Medulla oblongata (tissue), 1 donor: ENCODE measurements at regions not wholly inside any gene's neighbourhood (a gene's known extent, or its start where the extent isn't known, plus 50 kb on each side); places are given as distances from the start of the nearest gene placed in this dataset.

Experiments used
- DNase-seq: peaks from one replicate; pipeline ENCODE4 v3.0.0-alpha.2; 2015; ENCODE audit errors: extremely low spot score

DNA sequence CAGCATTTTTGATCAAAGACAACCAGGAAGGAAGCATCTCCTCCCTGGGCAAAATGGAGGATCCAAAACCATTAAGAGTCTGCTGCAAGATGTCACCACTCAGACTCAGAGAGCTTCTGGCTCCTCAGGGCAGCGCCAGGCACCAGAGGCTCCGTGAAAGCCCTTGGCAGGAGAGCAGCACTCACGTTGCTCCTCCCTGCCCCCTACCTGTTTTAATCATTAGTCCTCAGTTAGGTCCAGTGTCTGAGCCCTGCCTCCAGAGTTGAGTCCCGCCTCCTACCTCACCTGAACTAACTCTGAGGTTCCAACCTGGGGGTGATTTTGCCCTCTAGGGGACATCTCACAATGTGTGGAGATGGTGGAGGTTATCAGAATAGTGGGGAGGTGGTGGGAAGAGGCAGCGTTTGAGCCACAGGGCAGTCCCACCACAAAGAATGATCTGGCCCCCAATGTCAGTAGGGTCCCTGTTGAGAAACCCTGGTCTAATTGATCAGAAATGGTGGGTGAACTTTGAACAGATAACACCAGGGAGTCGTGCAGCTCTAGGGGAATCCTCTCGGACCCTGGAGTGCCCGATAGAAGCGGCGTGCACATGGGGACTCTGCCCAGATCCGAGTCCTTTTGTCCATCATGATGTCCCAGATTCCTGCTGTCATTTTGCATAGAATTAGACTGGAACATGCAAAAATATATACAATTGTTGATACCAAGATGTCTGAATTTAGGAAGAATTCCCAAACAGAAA lies 156.7 kb upstream of the DIO3 start:
- DNase-seq = no peak

DNA sequence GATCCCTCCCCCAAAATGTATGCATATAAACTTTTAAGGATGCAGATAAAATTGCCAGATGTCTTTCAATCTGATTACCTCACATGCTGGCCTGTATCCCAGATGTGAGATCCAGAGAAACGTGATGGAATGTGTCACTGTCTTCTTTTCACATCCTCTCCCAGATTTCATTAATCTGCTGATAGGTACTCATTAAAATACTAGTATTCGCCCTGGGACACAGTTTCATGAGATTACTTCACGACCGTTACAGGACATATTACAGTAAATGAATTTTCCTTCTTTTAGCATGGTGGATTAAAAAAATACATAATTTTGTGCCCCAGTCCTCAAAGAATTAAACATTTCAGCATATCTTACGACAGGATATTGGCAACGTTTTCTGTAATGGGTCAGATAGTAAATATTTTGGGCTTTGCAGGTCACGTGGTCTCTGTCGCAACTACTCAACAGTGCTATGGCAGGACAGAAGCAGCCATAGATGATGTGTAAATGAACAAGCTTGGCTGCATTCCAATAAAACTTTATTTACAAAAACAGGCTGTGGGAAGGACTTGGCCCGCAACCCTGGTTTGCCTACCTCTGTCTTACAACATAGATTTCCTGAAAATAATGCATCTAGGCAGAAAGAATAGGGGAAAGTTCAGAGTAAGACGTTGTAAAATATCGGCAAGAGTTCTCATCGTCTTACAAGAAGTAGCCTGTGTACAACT lies 156.0 kb upstream of the DIO3 start:
- no peak for DNase-seq

DNA sequence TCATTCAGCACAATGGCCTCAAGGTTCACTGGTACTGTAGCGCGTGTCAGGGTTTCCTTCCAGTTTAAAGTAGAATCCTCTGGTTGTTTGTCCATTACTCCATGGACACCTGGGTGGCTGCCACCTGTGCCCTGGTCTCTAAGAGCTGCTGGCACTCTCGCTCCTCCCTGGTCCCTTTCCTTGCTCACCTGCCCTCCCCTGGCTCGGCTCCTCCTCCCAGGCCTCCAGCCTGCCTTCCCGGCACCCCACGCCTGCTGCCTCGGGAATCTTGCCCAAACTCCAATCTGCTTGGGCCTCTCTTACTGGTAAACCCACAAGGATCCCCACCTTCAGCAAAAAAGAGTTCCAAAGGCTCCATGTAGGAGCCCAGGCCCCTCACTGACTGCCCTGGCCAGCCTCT lies 154.4 kb upstream of the DIO3 start:
- DNase-seq = no peak

DNA sequence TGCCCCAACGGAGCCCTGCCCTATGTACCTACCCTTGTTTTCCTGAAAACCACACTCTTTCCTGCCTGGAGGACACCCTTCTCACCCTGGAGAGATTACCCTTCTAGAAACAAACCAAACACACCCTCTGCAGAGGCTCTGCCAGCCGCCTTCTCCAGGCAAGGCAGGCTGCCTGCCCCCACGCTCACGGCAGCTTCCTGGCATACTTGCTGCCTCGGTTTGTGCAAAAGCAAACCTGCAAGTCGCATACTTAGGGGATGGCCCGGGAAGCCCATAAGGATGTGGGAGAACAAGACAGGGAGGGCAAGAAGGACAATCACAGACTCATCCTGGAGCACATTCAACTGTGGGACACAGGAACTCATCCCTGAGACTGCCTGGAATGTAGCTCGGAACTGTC lies 154.0 kb upstream of the DIO3 start:
- no peak for DNase-seq

DNA sequence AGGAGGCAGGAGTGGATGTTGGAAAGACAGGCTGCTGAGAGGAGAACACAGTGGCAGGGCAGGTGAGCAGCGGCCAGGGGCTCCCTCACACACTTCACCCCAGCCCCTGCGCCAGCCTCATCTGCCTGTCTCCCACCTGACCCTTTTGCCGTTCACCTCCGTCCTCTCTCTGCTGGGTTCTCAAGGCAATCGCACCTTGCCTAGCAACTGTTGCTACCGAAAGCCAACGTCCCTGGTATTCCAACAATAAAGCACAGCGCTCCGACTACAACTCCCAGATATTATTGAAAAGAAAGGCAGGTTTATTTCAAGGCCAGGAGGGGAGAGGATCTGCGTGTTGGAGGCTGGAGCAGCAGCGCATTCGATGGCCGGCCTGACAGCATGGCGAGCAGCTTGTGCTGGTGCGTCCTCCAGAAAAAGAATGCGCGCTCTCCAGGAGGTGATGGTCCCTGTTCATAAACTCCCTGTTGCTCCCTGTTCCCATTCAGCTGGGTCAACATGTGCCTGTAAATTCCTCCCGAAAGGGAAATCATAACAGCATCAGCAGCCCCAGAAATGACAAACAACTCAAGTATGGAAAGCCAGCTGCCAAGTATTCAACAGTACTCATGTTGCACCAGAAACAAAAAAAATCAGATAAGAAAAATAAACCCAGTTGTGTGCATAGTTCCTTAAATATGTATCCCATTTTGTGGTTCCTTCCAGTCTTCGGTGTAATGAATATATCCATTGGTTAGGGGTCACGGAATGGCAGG lies 153.0 kb upstream of the DIO3 start:
- DNase-seq = no peak

DNA sequence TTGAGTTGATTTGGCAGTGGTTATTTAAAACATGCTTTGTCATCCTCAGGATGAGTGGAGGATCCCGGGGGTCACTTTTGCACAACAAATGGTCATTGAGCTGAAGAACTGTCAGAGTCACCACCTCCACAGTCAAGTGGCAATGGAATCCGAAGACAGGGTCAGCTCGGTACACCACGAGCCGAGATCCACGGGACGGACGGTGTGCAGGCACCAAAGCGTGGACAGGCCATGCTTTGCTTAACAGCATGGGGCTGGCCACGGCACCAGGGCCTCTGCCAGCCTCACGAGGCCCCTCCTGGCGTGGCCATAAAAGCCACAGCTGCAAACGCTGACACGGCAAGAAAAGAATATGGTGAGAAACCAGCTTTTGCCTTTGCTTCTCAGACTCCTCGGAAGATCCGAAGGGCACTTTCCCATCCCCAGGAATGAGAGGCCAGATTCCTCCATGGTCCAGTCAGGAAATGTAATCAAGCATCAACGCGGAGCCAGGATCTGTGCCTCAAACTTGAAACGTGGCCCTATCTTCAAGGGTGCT lies 152.2 kb upstream of the DIO3 start:
- DNase-seq = no peak

DNA sequence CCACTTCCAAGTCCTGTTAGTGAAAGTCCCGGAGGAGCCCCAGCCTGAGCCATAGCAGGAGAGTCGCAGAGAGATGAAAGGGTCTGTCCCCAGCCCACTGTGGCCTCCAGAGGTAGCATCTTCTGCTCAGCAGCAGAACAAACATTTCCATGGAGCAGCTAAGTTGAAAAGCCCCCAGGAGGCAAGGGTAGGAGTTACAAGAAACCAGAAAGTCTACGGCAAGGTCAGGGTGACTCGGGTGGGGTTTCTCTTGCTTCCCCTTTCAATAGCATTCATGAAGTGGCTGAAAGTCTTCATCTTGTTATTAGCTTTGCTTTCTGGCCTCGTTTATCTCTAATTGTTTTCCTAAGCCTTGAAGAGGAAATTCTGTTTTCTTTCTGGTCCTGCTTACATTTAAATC lies 151.2 kb upstream of the DIO3 start:
- no peak for DNase-seq

DNA sequence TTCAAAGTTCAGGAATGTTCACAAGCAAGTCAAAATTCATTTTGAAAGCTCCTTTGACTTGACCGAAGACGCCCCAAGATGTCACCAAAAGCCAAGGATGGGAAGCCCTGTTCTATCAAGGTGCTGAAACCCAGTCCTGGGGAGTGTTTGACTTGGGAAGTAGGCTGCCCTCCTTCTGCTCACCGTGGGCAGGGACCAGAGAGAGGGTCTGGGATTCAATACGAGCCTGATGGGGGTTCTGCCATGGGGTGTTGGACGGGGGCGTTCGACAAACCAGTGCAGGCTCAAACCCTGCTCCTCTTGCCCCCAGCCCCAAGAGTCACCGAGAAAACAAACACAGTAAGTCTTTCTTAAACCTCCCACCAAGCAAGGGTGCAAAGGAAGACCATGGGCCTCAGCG lies 150.1 kb upstream of the DIO3 start:
- no peak for DNase-seq

DNA sequence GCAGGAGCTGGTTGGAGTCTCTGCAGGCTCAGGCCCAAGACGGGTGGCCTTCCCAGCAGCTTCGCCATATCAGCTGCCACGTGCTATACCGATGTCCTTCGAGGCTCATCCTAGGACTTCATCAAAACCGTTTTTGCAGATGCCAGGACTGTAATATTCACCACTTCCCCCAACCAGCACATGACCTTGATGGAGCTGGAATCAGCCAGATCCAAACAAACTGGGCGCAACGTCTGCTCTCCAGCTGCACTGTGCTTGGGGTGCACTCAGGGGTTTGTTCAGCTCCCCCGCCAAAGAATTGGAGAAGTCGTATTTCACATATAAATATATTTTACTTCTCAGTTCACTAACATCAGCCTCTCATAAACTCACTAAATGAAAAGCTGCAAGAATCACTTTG lies 149.5 kb upstream of the DIO3 start:
- DNase-seq = no peak

DNA sequence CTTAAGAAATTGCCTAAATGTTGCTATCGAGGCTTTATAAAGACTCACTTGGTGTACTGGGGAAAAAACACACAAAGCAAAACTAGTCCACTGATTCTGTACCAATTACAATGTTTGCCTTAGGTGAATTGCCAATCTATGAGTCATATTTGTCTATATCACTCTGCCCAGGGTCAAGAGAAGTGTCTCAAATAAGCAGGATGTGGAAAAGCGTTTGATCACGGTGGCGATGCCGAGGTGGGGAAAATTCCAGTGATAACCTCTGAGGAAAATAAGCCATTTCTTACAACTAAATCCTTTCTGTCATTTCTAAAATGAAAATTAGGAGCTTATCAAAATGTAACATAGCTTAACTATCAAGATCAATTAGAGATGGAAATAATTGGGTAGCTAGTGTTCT lies 148.6 kb upstream of the DIO3 start:
- no peak for DNase-seq

DNA sequence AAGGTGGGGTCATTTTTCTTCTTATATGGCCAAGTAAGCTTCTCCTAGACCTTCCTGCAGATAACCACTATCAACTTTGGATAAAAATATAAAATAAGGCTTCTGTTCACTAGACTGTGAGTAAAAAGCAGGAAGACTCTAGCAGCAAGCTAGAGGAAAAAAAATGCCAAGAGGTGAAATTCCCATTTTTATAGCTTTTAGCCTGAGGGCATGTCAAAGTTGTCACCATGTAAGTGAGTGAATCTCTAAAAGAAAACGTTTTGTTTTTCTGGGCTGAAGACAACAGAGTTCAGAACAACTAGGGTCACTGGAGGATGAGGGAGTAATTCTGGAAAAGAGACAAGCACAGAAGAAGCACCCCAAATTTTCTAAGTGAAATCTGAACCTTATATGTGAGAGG lies 143.9 kb upstream of the DIO3 start:
- no peak for DNase-seq

DNA sequence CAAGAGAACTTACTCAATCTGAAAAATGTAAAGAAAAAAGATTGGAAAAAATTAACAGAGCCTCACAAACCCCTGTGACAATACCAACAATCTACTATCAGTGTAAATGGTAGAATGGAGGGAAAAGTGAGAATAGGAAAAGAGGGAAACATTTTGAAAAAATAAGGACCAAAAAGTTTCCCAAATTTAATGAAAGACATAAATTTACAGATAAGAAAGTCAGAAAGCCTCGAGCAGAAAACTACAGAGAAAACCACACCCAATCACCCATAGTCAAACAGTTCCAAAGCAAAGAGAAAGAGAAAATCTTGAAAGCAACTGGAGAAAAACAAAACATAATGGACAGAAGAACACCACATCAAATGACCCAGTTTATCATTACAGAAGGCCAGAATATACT lies 142.7 kb upstream of the DIO3 start:
- DNase-seq = no peak

DNA sequence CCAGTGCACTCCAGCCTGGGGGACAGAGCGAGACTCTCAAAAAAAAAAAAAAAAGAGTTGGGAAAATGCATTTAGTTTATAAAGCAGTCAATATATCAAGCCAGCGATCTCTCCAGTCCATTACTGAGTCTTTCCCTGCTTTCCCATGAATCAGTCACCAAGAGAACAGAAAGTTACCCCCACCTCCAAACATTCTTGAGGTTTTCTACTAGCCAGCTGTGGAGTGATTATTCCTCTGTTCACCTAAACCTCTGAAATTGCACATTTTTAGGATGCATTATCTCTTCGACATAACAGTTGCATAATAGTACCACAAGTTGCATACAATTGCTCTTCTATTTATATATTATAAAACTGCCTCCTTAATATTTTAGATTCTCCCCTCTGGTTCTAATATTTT lies 134.8 kb upstream of the DIO3 start:
- no peak for DNase-seq

DNA sequence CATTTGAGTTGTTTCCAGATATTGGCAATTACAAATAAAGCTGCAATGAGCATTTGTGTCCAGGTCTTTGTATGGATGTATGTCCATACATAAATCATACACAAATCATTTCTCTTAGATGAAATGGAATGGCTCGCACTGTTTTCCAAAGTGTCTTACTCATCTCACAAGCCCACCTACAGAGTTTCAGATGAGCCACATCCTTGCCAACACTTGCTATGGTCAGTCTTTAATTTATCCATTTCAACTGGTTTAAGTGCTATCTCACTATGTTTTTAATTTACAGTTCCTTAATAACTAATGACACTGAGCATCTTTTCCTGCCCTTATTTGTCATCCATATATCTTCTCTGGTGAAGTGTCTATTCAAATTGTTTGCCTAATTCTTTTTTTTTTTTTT lies 132.9 kb upstream of the DIO3 start:
- no peak for DNase-seq

DNA sequence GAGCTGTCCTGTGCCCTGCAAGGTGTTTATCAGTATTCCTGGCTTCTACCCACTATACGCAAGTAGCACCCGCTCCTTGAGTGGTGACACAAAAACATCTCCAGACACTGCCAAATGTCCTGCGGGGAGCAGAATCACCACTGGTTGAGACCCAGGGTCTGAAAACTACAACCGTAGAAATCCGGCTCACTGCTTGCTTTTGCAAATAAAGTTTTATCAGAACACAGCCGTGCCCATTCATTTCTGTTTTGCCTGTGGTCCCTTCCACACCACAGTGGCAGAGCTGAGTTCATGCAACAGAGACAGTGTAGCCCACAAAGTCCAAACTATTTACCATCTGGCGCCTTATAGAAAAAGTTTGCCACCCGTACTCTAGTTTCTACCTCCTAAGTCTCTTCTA lies 125.7 kb upstream of the DIO3 start:
- DNase-seq = no peak

DNA sequence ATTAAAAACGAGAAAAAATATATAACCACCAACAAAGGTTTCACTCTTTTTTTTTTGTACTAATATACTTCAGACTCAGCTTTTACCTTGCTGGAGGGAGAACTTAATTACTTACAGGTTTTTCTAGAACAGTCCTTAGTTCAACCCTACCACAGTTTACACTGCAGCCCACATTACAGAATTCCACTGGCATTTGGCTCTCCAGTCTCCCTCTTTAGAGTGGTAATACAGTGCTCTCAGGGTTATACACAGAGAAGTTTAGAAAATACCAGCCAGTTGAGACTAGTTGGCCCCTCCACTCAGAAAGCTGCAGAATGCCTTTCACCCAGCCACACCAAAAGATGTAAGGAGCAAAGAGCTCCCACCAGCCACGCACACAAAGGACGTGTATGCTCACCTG lies 122.3 kb upstream of the DIO3 start:
- DNase-seq = no peak

DNA sequence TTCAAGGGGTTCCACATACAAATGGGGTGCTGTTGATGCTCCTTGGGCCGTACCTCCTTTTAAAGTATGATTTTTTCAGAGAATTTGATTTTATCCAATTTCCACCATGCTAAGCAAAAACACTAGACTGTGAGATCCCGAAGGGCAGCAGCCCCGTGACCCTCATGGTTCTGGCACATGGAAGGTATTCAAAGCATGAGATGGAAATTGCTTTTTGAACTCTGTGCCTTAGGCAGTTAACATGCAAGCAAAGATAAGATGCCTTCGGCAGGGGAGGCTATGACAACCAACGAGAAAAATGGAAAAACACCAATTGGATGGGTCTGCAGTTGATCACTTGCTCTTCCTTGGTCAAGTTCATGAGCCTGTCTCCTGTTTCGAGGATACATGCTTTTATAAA lies 120.8 kb upstream of the DIO3 start:
- no peak for DNase-seq

DNA sequence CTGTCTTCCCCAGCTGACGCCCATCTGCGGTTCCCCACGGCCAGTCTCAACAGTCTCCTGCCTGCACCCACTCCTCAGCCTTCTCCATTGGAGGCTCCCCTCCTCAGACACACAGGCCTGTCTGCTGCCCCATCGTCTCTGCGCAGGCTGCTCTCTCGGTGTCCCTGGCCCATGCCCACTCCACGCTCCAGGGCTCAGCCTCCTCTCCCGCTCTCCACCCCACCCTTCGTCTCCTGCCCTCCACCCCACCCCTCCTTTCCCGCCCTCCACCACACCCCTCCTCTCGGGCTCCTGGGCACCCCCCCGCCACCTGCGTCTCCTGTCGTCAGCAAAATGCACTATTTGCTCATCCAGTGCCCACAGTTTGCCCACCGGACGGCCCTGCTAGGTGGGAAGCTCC lies 119.6 kb upstream of the DIO3 start:
- DNase-seq = no peak

DNA sequence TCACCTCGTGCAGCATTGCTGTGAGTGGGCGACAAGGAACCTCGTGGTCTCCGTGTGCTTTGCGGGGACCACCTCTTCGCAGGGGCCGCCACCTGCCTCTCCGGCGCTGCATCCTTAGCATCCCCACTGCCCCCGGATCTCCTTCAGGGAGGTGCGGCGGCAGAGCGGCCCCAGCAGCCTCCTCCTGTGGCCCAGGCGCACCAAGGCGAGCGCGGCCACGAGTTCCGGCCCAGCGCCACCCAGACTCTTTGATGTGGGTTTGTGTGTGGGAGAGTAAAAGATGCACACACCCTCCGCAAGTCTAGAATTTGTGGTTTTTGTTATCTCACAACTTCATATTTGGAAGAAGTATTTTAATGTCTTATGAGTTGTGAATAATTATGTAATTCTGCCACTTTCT lies 118.8 kb upstream of the DIO3 start:
- no peak for DNase-seq

DNA sequence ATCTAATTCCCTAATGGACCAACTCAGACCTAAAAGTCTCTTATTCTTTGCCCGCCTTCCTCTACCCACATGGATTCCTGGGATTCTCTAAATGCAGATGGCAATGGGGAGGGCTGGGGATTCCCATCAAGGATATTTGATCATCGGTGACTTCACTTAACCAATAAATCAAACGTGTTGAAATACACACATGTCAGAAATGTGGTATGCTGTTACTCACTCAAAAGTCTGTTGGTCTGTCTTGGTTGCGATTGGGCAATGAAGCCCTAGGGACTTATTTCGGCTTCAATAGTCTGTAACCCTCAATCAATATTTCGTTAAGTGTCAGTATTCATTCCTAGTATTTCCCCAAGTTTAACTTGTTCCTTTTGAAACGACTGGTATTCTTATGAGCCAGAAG lies 117.2 kb upstream of the DIO3 start:
- no peak for DNase-seq

DNA sequence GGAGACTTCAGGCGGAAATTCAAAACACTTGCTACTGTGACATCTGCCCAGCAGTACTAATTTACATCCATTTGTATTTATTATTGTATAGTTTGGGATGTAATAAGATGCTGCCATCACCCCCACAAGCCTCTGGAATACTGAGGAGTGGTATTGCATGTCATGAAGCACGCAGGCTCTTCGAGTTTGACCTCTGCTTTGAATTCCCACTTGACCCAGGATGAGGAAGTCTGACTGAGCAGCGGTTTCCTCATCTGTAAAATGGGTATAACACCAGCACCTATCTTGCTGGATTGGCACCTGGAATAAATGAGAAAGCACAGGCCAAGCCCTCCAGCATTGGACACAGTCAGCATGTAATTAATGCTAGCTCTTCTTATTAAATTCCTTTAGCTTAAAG lies 116.0 kb upstream of the DIO3 start:
- no peak for DNase-seq

DNA sequence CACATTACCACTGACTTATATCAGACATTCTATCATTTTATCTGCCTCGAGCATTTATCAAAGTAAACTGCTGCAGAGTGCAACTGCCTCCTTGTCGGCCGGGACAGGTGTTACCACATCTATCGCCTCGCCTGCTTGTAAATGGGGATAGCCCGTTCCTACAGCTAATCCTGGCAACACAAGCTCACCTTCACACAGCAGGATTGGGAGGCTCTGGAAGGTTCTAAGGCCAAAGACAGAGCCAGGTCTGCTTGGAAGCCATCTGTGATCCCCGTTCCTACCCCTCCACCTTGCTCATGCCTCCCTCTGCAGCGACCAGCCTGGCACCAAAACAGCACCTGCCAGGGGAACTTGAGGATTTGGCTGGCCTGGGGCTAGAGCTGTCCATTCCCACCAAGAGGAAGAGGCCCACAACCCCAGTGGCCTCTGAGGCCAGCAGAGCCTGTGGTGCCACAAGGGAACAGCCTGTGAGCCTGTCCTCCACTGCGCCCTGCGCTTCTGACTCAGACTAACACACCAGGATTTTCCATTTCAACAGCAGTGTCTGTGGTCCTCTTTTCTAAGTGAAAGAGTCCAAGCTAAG lies 114.8 kb upstream of the DIO3 start:
- no peak for DNase-seq
